K562 (cell line): ENCODE measurements at regions not wholly inside any gene's neighbourhood (a gene's known extent, or its start where the extent isn't known, plus 50 kb on each side); places are given as distances from the start of the nearest gene placed in this dataset.

Experiments used
- BRCA1 ChIP-seq, 2 experiments: fragments of 450-650 bp in 1 of 2; sonication (generic) in 1 of 2; formaldehyde crosslinking in 1 of 2; IDR thresholded peaks; 2 replicates each; pipeline versions ENCODE4 v1.5.0 to v1.6.1; 2017 to 2020; ENCODE audit warnings: mild to moderate bottlenecking in 1 of 2, missing genetic modification reagents in 1 of 2
- CBFA2T3 ChIP-seq: fragments of 450-650 bp; IDR thresholded peaks from 2 replicates; pipeline ENCODE4 v1.6.1; 2017
- CBX5 ChIP-seq: IDR thresholded peaks from 2 replicates; pipeline ENCODE4 v1.6.1; 2014; ENCODE audit warnings: low read depth, borderline replicate concordance
- CHD7 ChIP-seq: fragments of 200-600 bp; sonication (generic); IDR thresholded peaks from one replicate; pipeline ENCODE4 v1.6.1; 2012; ENCODE audit warnings: mild to moderate bottlenecking, low read depth, low read length, inconsistent platforms
- CUX1 ChIP-seq: fragments of 200-800 bp; sonication (Bioruptor generic); IDR thresholded peaks from 2 replicates; pipeline ENCODE4 v1.6.1; 2016; ENCODE audit warnings: missing genetic modification characterization, missing compliant biosample characterization
- GATA2 ChIP-seq: sonication (generic); formaldehyde crosslinking; IDR thresholded peaks from 2 replicates; pipeline ENCODE4 v1.4.0; 2020; ENCODE audit warnings: mild to moderate bottlenecking, missing genetic modification reagents
- HMBOX1 ChIP-seq: sonication (generic); IDR thresholded peaks from 2 replicates; pipeline ENCODE4 v1.6.1; 2016
- JUNB ChIP-seq: fragments of 450-650 bp; formaldehyde crosslinking; conservative IDR thresholded peaks from 2 replicates; pipeline ENCODE4 v1.4.0; 2020; ENCODE audit warnings: mild to moderate bottlenecking
- SFPQ ChIP-seq: fragments of 200-400 bp; formaldehyde crosslinking; IDR thresholded peaks from 2 replicates; pipeline ENCODE4 v1.6.1; 2017; ENCODE audit warnings: mild to moderate bottlenecking, low read depth, low read length, moderate library complexity
- TEAD4 ChIP-seq, 2 experiments: sonication (generic) in 1 of 2; formaldehyde crosslinking in 1 of 2; IDR thresholded peaks; 2 replicates each; pipeline versions ENCODE4 v1.6.1 to v1.8.0; 2012 to 2022; ENCODE audit warnings: borderline replicate concordance in 1 of 2, inconsistent platforms in 1 of 2, low read length in 1 of 2, mild to moderate bottlenecking in 1 of 2, missing genetic modification reagents in 1 of 2
- ZBTB1 ChIP-seq: sonication (generic); formaldehyde crosslinking; IDR thresholded peaks from 2 replicates; pipeline ENCODE4 v1.8.1; 2023; ENCODE audit warnings: missing genetic modification reagents, low read depth, mild to moderate bottlenecking, borderline replicate concordance
- ZNF696 ChIP-seq: fragments of 250-450 bp; sonication (Bioruptor Pico); conservative IDR thresholded peaks from 2 replicates; pipeline ENCODE4 v1.4.0; 2020; ENCODE audit warnings: mild to moderate bottlenecking, moderate library complexity

- TF ChIP-seq CBFA2T3 (no peak), CUX1 (CRISPR knock-in tag) (no peak), ZBTB1 (CRISPR knock-in tag) (no peak), CBX5 (no peak), CHD7 (no peak), GATA2 (CRISPR knock-in tag) (no peak), SFPQ (no peak), JUNB (no peak), HMBOX1 (no peak), TEAD4 (IDR thresholded peaks at IDR 0.05; ENCODE audit: low read length) (no peak), TEAD4 (CRISPR knock-in tag; IDR thresholded peaks at IDR 0.05; ENCODE audit: borderline replicate concordance) (no peak), BRCA1 (IDR thresholded peaks at IDR 0.05) (no peak), BRCA1 (CRISPR knock-in tag; IDR thresholded peaks at IDR 0.05) (no peak), ZNF696 (no peak)
These were observed 270.0 kb downstream of the ZWINT start for GRCh38 chr10:56090914-56091540.
